Loucy (cell line): ENCODE measurements at regions not wholly inside any gene's neighbourhood (a gene's known extent, or its start where the extent isn't known, plus 50 kb on each side); places are given as distances from the start of the nearest gene placed in this dataset.

ENCODE experiments used
- H2AFZ ChIP-seq: fragments of 200-600 bp; sonication (generic); 2 replicates; pipeline ENCODE4 v1.6.0; 2016; ENCODE audit warnings: antibody characterized with exemption, mild to moderate bottlenecking, low read length, moderate library complexity
- H3F3A ChIP-seq: fragments of 200-600 bp; 2 replicates; pipeline ENCODE4 v1.6.0; 2016; ENCODE audit warnings: antibody characterized with exemption, low read depth, mild to moderate bottlenecking
- H3K27me3 ChIP-seq: fragments of 200-600 bp; sonication (generic); 2 replicates; pipeline ENCODE4 v1.6.1; 2014; ENCODE audit warnings: low read length, mild to moderate bottlenecking; ENCODE audit not compliant: insufficient read depth, poor library complexity, severe bottlenecking
- H3K36me3 ChIP-seq: fragments of 200-600 bp; sonication (generic); 2 replicates; pipeline ENCODE4 v1.6.1; 2016; ENCODE audit warnings: low read length; ENCODE audit not compliant: insufficient read depth
- H3K4me1 ChIP-seq: fragments of 200-600 bp; sonication (generic); 2 replicates; pipeline ENCODE4 v1.5.1; 2014; ENCODE audit warnings: low read length, mild to moderate bottlenecking; ENCODE audit not compliant: insufficient read depth, poor library complexity, severe bottlenecking
- H3K4me2 ChIP-seq: fragments of 200-600 bp; sonication (generic); 2 replicates; pipeline ENCODE4 v1.6.0; 2014; ENCODE audit warnings: antibody characterized with exemption, low read length, low read depth, mild to moderate bottlenecking; ENCODE audit not compliant: poor library complexity, severe bottlenecking
- H3K4me3 ChIP-seq: fragments of 200-600 bp; sonication (generic); 2 replicates; pipeline ENCODE4 v1.5.1; 2014; ENCODE audit warnings: low read length, mild to moderate bottlenecking, mixed read lengths; ENCODE audit not compliant: poor library complexity, severe bottlenecking
- H3K79me2 ChIP-seq: fragments of 200-600 bp; sonication (generic); 2 replicates; pipeline ENCODE4 v1.6.1; 2014; ENCODE audit warnings: low read length; ENCODE audit not compliant: insufficient read depth
- H3K9ac ChIP-seq: fragments of 200-600 bp; sonication (generic); 2 replicates; pipeline ENCODE4 v1.6.0; 2014; ENCODE audit warnings: mild to moderate bottlenecking, low read depth, low read length, moderate library complexity; ENCODE audit not compliant: poor library complexity, severe bottlenecking
- H3K9me2 ChIP-seq: fragments of 200-600 bp; sonication (generic); replicated peaks from 2 replicates; pipeline ENCODE4 v1.6.1; 2016; ENCODE audit warnings: low read depth, low read length, mixed read lengths
- H3K9me3 ChIP-seq: fragments of 200-600 bp; sonication (generic); 2 replicates; pipeline ENCODE4 v1.6.1; 2014; ENCODE audit warnings: mild to moderate bottlenecking, antibody characterized with exemption, low read length, low read depth; ENCODE audit not compliant: insufficient read depth
- H4K20me1 ChIP-seq: fragments of 200-600 bp; sonication (generic); 2 replicates; pipeline ENCODE4 v1.6.0; 2014; ENCODE audit warnings: antibody characterized with exemption, low read length, mild to moderate bottlenecking; ENCODE audit not compliant: insufficient read depth, poor library complexity, severe bottlenecking
- EZH2phosphoT487 ChIP-seq: fragments of 200-600 bp; IDR thresholded peaks from 2 replicates; pipeline ENCODE4 v1.6.1; 2018; ENCODE audit warnings: antibody characterized with exemption, mild to moderate bottlenecking, moderate library complexity, borderline replicate concordance
- TF ChIP-seq, protein P1 (sequence below): fragments of 200-600 bp; sonication (generic); conservative IDR thresholded peaks from 2 replicates; pipeline ENCODE4 v1.5.1; 2014; ENCODE audit warnings: mild to moderate bottlenecking, antibody characterized with exemption, low read length

GRCh38 chr9:13411791-13412190 is 132.3 kb upstream of the MPDZ start:
- Histone ChIP-seq H2AFZ (no peak overlapping the region), H3K4me1 (no peaks in the 10 kb centered on the region), H3K4me3 (no peak overlapping the region), H3K27me3 (no peaks in the 10 kb centered on the region), H3K36me3 (no peaks in the 10 kb centered on the region), H3K9me2 (no peaks in the 10 kb centered on the region), H3K9ac (no peak overlapping the region), H4K20me1 (no peaks in the 10 kb centered on the region), H3K79me2 (no peaks in the 10 kb centered on the region), H3F3A (no peaks in the 10 kb centered on the region), H3K9me3 (no peaks in the 10 kb centered on the region), H3K4me2 (no peak overlapping the region)
- no peak for TF ChIP-seq EZH2phosphoT487
- TF ChIP-seq, protein P1, sequence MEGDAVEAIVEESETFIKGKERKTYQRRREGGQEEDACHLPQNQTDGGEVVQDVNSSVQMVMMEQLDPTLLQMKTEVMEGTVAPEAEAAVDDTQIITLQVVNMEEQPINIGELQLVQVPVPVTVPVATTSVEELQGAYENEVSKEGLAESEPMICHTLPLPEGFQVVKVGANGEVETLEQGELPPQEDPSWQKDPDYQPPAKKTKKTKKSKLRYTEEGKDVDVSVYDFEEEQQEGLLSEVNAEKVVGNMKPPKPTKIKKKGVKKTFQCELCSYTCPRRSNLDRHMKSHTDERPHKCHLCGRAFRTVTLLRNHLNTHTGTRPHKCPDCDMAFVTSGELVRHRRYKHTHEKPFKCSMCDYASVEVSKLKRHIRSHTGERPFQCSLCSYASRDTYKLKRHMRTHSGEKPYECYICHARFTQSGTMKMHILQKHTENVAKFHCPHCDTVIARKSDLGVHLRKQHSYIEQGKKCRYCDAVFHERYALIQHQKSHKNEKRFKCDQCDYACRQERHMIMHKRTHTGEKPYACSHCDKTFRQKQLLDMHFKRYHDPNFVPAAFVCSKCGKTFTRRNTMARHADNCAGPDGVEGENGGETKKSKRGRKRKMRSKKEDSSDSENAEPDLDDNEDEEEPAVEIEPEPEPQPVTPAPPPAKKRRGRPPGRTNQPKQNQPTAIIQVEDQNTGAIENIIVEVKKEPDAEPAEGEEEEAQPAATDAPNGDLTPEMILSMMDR: no peak

- Histone ChIP-seq H3K9me3 (no peaks in the 10 kb centered on the region), H3K27me3 (no peaks in the 10 kb centered on the region), H3K4me2 (no peak overlapping the region), H3K9me2 (no peaks in the 10 kb centered on the region), H3K4me1 (no peaks in the 10 kb centered on the region), H4K20me1 (no peaks in the 10 kb centered on the region), H3K9ac (no peak overlapping the region), H3K4me3 (no peak overlapping the region), H3F3A (no peaks in the 10 kb centered on the region), H3K36me3 (no peaks in the 10 kb centered on the region), H3K79me2 (no peaks in the 10 kb centered on the region), H2AFZ (no peak overlapping the region)
- no peak for TF ChIP-seq EZH2phosphoT487
- TF ChIP-seq, protein P1: no peak
Observed at GRCh38 chr9:13410566-13411031, 131.1 kb upstream of the MPDZ start.

GRCh38 chr9:13397661-13398060 is 118.2 kb upstream of the MPDZ start:
- Histone ChIP-seq H3K9me3 (no peaks in the 10 kb centered on the region), H3K79me2 (no peaks in the 10 kb centered on the region), H3K4me1 (no peaks in the 10 kb centered on the region), H3K9ac (no peak overlapping the region), H3K4me2 (no peak overlapping the region), H2AFZ (no peak overlapping the region), H3F3A (no peaks in the 10 kb centered on the region), H3K36me3 (no peaks in the 10 kb centered on the region), H3K4me3 (no peak overlapping the region), H3K27me3 (no peaks in the 10 kb centered on the region), H3K9me2 (no peaks in the 10 kb centered on the region), H4K20me1 (no peaks in the 10 kb centered on the region)
- no peak for TF ChIP-seq EZH2phosphoT487
- TF ChIP-seq, protein P1: no peak
